ENCODE measurements at regions not wholly inside any gene's neighbourhood (a gene's known extent, or its start where the extent isn't known, plus 50 kb on each side); places are given as distances from the start of the nearest gene placed in this dataset.

DNA sequence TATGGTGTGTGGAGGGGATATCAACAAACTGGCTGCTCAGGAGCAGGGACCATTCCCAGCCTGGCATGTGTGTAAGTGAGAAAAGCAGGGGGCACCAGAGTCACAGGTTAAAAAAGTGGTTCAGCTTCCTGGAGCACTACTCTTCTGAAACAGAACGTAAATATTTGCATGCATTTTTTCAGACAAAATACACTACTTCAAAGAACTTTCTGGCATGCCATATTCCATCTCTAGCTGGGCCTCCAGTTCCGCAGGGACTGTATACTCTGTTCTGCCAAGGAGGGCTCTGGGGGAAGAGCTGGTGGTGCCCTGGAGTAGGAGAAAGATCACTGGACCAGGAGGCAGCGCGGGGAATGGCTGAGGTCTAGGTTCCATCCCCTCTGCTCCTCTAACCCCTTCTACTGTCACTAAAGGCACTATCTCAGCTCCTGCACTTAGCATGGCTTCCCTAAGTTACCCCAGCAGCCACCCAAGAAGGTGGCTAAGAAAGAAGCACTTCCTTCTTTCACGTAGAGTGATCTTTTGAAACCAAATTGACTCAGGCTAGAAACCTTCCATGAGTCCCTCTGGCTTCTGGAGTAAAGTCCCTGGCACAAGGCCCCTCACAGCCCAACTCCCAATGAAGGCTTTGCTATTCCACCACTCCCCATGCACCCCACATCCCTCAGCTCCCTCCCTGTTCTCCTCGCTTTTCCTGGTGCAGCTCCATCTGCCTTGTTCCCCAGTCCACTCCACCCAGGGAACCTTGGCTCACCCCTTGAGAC, 57.6 kb upstream of the CABLES1 start:
- no peaks in the 10 kb centered on the region for H3K9me3 ChIP-seq
- peak overlapping the region in 2 of 8 donors; percentile 37 to 68 for H3K27ac ChIP-seq
- no peak for TF ChIP-seq POLR2A (IDR thresholded peaks at IDR 0.05)
- TF ChIP-seq, protein P1, sequence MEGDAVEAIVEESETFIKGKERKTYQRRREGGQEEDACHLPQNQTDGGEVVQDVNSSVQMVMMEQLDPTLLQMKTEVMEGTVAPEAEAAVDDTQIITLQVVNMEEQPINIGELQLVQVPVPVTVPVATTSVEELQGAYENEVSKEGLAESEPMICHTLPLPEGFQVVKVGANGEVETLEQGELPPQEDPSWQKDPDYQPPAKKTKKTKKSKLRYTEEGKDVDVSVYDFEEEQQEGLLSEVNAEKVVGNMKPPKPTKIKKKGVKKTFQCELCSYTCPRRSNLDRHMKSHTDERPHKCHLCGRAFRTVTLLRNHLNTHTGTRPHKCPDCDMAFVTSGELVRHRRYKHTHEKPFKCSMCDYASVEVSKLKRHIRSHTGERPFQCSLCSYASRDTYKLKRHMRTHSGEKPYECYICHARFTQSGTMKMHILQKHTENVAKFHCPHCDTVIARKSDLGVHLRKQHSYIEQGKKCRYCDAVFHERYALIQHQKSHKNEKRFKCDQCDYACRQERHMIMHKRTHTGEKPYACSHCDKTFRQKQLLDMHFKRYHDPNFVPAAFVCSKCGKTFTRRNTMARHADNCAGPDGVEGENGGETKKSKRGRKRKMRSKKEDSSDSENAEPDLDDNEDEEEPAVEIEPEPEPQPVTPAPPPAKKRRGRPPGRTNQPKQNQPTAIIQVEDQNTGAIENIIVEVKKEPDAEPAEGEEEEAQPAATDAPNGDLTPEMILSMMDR (IDR thresholded peaks at IDR 0.05 in 8 of 11, conservative IDR thresholded peaks at IDR 0.05 in 3 of 11), result no peak
- no peak for TF ChIP-seq POLR2AphosphoS5 (IDR thresholded peaks at IDR 0.05)
- DNase-seq, result no peak
- WGBS, 5 donors, result 74 to 85% (median 78%) methylated on average over 6 of the region's 6 CpGs
- H3K4me3 ChIP-seq, result no peak overlapping the region
- peaks cover 0 to 42% (median 22%) of the 10 kb centered on the region in 6 donors for H3K4me1 ChIP-seq
- H3K36me3 ChIP-seq, result no peaks in the 10 kb centered on the region
- intact Hi-C loops (cut with DNase I; ENCODE audit: low total_unique reads), result no loop called here
- H3K27me3 ChIP-seq (replicated peaks in 1 of 7), result no peaks in the 10 kb centered on the region

DNA sequence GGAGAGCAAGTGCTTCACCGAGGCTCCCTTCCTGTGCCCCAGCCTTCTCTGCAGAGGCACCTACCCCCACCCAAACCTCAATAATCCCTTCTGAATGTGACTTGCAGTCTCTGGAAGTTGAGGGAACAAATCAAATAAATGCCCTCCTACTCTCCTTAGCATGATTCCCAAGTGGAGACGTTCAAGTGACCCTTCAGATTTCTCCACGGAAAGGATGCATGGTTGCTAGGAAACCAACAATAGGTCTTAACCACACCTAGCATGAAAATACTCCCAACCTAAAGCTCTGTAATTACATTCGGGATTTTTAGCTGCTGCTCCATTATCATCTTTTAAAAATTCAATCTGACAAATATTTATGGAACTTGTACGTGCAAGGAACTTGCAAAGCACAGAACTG, 50.2 kb upstream of the CABLES1 start:
- TF ChIP-seq, protein P1 (IDR thresholded peaks at IDR 0.05 in 8 of 11, conservative IDR thresholded peaks at IDR 0.05 in 3 of 11), result no peak
- no peak for TF ChIP-seq POLR2AphosphoS5 (IDR thresholded peaks at IDR 0.05)
- H3K36me3 ChIP-seq, result no peaks in the 10 kb centered on the region
- no peaks in the 10 kb centered on the region for H3K9me3 ChIP-seq
- H3K4me3 ChIP-seq, result no peak overlapping the region
- no peak for DNase-seq
- H3K4me1 ChIP-seq, result no peaks in the 10 kb centered on the region
- 69 to 88% (median 82%) methylated on average over 5 of the region's 5 CpGs for WGBS, 5 donors
- no peaks in the 10 kb centered on the region for H3K27me3 ChIP-seq (replicated peaks in 1 of 7)
- H3K27ac ChIP-seq, result no peak overlapping the region
- intact Hi-C loops (cut with DNase I; ENCODE audit: low total_unique reads), result no loop called here

All from spleen (tissue), 11 donors.